ENCODE measurements at regions not wholly inside any gene's neighbourhood (a gene's known extent, or its start where the extent isn't known, plus 50 kb on each side); places are given as distances from the start of the nearest gene placed in this dataset.

DNA sequence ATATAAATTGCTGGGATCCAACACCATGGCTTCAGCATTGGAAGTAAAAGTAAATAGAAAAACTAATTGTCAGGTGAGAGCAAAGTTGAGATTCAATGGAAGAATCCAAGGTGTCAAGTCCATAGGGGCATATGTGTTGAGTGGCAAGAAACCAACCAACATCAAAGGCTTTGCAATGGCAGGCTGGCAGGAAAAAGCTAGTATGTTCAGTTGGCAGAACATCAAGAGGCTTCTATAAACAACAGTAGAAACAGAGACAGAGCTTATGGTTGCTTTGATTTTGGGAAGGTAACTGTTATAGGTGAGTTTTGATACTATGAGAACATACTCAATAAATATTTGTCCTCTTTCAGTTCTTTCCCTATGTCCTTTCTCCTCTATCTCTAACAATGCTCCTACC, 553.7 kb upstream of the MDGA2 start:
- TF ChIP-seq, protein P1, sequence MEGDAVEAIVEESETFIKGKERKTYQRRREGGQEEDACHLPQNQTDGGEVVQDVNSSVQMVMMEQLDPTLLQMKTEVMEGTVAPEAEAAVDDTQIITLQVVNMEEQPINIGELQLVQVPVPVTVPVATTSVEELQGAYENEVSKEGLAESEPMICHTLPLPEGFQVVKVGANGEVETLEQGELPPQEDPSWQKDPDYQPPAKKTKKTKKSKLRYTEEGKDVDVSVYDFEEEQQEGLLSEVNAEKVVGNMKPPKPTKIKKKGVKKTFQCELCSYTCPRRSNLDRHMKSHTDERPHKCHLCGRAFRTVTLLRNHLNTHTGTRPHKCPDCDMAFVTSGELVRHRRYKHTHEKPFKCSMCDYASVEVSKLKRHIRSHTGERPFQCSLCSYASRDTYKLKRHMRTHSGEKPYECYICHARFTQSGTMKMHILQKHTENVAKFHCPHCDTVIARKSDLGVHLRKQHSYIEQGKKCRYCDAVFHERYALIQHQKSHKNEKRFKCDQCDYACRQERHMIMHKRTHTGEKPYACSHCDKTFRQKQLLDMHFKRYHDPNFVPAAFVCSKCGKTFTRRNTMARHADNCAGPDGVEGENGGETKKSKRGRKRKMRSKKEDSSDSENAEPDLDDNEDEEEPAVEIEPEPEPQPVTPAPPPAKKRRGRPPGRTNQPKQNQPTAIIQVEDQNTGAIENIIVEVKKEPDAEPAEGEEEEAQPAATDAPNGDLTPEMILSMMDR (IDR thresholded peaks at IDR 0.05; ENCODE audit: low read depth, low read length, poor library complexity, severe bottlenecking), result no peak
- TF ChIP-seq EZH2phosphoT487 (IDR thresholded peaks at IDR 0.05; ENCODE audit: borderline replicate concordance, low read length), result no peak
